D341Med (cell line): ENCODE measurements at regions not wholly inside any gene's neighbourhood (a gene's known extent, or its start where the extent isn't known, plus 50 kb on each side); places are given as distances from the start of the nearest gene placed in this dataset.
"Not testable (repeated sequence)": the region's sequence is repeated elsewhere in the genome, so short reads cannot be mapped to it uniquely, and the experiment has no call there.

Experiments used
- DNase-seq: peaks from one replicate; pipeline ENCODE4 v3.0.0; 2012; ENCODE audit warnings: low spot score

DNA sequence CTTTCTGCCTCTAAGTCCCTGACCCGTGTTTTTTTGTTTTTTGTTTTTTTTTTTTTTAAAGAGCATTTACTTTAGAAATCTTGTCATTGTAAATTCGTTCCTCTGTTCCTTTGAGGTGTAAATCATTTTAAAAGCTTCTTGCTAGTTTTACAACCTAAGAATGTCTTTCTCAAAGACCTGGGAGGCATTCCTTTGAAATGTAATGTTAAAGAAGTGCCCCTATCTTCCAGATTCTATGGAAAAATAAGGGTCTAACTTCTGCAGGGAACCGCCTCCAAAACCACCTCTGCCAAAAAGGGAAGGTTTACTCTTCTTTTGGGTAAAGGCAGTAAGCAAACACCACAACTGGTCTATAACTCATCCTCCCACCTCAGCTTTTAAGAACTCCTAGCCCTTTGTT lies 259.6 kb upstream of the ZNF804A start:
- no peak for DNase-seq

- DNase-seq, result no peak
Observed at GRCh38 chr2:184339966-184340365, 258.4 kb upstream of the ZNF804A start.

GRCh38 chr2:184346338-184346862 lies 251.9 kb upstream of the ZNF804A start:
- DNase-seq, result no peak

GRCh38 chr2:184351126-184351525 lies 247.2 kb upstream of the ZNF804A start:
- no peak for DNase-seq

DNA sequence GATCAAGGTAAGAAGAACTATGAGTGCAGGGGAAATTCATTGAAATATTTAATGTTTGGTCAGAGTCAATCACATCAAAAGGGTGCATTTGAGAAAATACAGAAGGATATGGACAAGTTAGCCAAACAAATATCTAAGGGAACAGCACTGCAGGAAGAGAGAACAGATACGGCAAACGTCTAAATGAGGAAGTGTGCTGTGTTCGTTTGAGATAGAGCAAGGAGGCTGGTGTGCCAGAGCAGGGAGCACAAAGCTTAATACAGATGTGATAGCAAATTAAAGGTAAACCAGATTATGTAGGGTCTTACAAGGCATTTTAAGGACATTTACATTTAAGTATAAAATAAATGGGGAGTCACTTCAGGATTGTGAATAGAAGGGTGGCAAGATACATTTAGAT lies 241.3 kb upstream of the ZNF804A start:
- no peak for DNase-seq

DNA sequence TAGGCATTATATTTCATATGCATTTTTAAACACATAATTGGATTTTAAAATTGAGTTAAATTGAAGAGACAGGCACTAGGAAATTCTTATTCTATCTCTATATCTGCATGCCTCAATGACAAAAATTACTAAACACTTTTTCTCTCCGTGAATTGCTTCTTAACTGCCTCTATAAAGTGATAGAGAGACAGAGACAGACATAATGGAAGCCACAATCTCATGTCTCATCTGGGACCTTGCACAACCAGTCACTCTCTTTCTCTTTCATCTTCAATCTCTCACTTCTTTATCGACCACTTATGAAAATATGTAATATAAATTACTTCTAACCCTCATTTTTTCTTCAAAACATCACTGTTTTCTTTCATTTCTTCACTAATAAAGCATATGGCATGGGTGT lies 238.9 kb upstream of the ZNF804A start:
- DNase-seq, result no peak

DNA sequence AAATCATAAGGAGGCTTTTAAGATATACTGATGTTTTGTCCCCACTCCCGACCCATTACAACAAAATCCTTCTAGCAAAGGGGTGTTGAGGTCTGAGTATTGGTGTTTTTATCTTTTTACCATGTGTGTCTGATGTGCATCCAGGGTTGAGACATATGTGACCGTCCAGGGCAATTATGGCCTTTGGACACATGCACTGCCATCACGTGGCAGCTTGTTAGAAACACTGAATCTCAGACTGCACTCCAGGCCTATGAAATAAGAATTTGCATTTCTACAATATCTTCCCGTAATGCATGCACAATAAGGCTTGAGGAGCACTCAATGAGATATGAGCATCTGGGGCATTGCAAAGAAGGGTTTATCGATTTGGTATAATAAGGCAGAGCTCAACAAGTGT lies 235.1 kb upstream of the ZNF804A start:
- DNase-seq, result no peak

GRCh38 chr2:184367211-184367610 lies 231.1 kb upstream of the ZNF804A start:
- DNase-seq, result no peak

- no peak for DNase-seq
Observed at GRCh38 chr2:184369307-184369706, 229.0 kb upstream of the ZNF804A start.

DNA sequence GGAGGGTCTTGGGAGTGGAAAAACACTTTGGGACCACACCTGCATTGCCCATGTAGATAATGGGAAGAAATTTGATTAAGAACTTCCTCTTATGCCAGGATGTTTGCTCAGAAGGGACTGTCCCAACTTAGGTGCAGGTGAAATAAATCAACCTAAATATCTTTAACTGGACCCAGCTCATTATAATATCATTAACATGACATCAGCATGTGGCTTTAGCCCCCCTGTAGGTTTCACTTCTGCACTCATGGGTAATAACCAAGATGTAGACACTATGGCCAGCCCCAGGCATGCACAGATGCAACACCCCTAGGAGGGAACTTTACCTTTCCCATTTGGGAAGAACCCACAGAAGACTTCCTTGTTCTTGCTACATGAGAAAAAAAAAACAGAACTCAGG lies 227.4 kb upstream of the ZNF804A start:
- DNase-seq, result no peak

DNA sequence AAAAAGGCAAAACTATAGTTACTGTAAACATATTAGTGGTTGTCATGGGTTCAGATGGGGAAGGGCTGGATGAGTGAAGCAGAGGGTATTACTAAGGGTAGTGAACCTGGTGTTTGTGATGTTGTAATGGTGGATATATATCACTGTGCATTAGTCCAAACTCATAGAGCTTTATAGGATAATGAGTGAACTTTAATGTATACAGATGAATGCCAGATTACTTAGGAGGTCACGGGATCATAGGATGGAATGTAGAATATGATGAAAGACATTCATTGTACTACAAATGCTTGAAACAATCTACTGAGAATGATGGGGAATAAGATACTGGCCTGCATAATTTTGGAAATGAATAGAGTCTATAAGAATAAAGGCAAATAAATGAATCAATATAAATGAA lies 226.7 kb upstream of the ZNF804A start:
- no peak for DNase-seq

- no peak for DNase-seq
Observed at GRCh38 chr2:184372484-184372883, 225.8 kb upstream of the ZNF804A start.

GRCh38 chr2:184394642-184395041 lies 203.7 kb upstream of the ZNF804A start:
- no peak for DNase-seq

- DNase-seq, result no peak
Observed at GRCh38 chr2:184402381-184402780, 195.9 kb upstream of the ZNF804A start.

DNA sequence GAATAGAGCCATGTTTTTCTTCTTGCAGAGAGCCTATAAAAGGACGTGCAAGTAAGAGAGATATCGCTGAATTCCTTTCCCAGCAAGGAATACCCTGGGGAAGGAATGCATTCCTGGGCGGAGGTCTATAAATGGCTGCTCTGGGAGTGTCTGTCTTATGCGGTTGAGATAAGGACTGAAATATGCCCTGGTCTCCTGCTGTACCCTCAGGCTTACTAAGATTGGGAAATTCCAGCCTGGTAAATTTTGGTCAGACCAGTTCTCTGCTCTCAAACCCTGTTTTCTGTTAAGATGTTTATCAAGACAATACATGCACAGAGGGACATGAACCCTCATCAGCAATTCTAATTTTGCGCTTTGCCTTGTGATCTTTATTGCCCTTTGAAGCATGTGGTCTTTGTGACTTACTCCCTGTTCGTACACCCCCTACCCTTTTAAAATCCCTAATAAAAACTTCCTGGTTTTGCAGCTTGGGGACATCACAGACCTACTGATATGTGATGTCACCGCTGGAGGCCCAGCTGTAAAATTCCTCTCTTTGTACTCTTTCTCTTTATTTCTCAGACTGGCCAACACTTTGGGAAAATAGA lies 191.2 kb upstream of the ZNF804A start:
- DNase-seq, result not testable (repeated sequence)

- DNase-seq, result no peak
Observed at GRCh38 chr2:184410160-184410559, 188.2 kb upstream of the ZNF804A start.

- DNase-seq, result no peak
Observed at GRCh38 chr2:184413221-184413620, 185.1 kb upstream of the ZNF804A start.

- DNase-seq, result no peak
Observed at GRCh38 chr2:184413671-184414229, 184.6 kb upstream of the ZNF804A start.

GRCh38 chr2:184416146-184416913 lies 182.0 kb upstream of the ZNF804A start:
- DNase-seq, result no peak

- no peak for DNase-seq
Observed at GRCh38 chr2:184419744-184420143, 178.6 kb upstream of the ZNF804A start.

GRCh38 chr2:184421456-184421855 lies 176.9 kb upstream of the ZNF804A start:
- DNase-seq, result not testable (repeated sequence)

- no peak for DNase-seq
Observed at GRCh38 chr2:184425083-184425482, 173.2 kb upstream of the ZNF804A start.

DNA sequence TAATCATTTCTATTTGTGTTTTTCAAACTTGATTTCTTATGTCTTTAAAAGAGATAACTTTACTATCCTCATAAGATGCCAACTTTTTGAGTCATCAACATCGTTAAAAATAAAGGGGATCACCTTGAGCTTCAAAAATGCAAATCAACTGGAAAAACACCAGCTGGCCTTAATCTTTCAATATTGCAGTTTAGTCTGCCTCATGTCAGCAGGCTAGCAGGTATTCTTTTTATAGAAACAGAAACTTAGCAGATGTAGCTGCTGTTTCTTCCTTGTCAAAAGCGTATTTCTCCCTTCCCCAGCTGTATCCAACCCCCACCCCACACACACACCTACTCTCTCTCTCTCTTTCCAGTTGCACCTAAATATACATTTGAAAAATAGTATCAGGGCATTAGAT lies 154.1 kb upstream of the ZNF804A start:
- DNase-seq, result peak; percentile 10
